ENCODE measurements at regions not wholly inside any gene's neighbourhood (a gene's known extent, or its start where the extent isn't known, plus 50 kb on each side); places are given as distances from the start of the nearest gene placed in this dataset.

GRCh38 chr2:166637051-166637450 is 143.0 kb upstream of the SCN7A start:
- TF ChIP-seq CTCF (conservative IDR thresholded peaks at IDR 0.05; ENCODE audit: low read depth, low read length) (no peak), SMC3 (IDR thresholded peaks at IDR 0.05; ENCODE audit: low read depth, low read length) (no peak), RAD21 (IDR thresholded peaks at IDR 0.05; ENCODE audit: low read length) (no peak), CEBPB (IDR thresholded peaks at IDR 0.05; ENCODE audit: low read depth, low read length) (no peak), POLR2A (IDR thresholded peaks at IDR 0.05; ENCODE audit: low read depth, low read length) (no peak), MXI1 (IDR thresholded peaks at IDR 0.05; ENCODE audit: borderline replicate concordance, low read depth, low read length) (no peak), NFE2L2 (IDR thresholded peaks at IDR 0.05; ENCODE audit: low read depth, low read length) (no peak), RFX5 (IDR thresholded peaks at IDR 0.05; ENCODE audit: low read depth, low read length) (no peak), BHLHE40 (IDR thresholded peaks at IDR 0.05; ENCODE audit: low read depth, low read length) (no peak), MAFK (IDR thresholded peaks at IDR 0.05; ENCODE audit: low read depth, low read length) (no peak), MAZ (IDR thresholded peaks at IDR 0.05; ENCODE audit: borderline replicate concordance, low read depth, low read length) (no peak), USF2 (IDR thresholded peaks at IDR 0.05; ENCODE audit: low read depth, low read length) (no peak), ELK1 (IDR thresholded peaks at IDR 0.05; ENCODE audit: borderline replicate concordance, low read depth, low read length) (no peak), RCOR1 (IDR thresholded peaks at IDR 0.05; ENCODE audit: insufficient replicate concordance, low read length) (no peak)
